OCI-LY1 (cell line): ENCODE measurements at regions not wholly inside any gene's neighbourhood (a gene's known extent, or its start where the extent isn't known, plus 50 kb on each side); places are given as distances from the start of the nearest gene placed in this dataset.

ENCODE experiments used
- H2AFZ ChIP-seq: fragments of 200-600 bp; sonication (generic), shearing (Covaris generic); 2 replicates; pipeline ENCODE4 v1.6.0; 2014; ENCODE audit warnings: antibody characterized with exemption, mild to moderate bottlenecking, low read length
- H3F3A ChIP-seq: fragments of 200-600 bp; sonication (generic), shearing (Covaris generic); 2 replicates; pipeline ENCODE4 v1.6.0; 2014; ENCODE audit warnings: mild to moderate bottlenecking, antibody characterized with exemption, low read length, moderate library complexity; ENCODE audit not compliant: insufficient read depth
- H3K27ac ChIP-seq: fragments of 200-600 bp; sonication (generic); 2 replicates; pipeline ENCODE4 v1.5.1; 2014; ENCODE audit warnings: low read length, mixed run types, mild to moderate bottlenecking, low read depth; ENCODE audit not compliant: poor library complexity, severe bottlenecking
- H3K27me3 ChIP-seq: fragments of 200-600 bp; sonication (generic); 2 replicates; pipeline ENCODE4 v1.6.0; 2014; ENCODE audit warnings: antibody characterized with exemption, mild to moderate bottlenecking, low read length, moderate library complexity; ENCODE audit not compliant: insufficient read depth
- H3K36me3 ChIP-seq: fragments of 200-600 bp; sonication (generic); 2 replicates; pipeline ENCODE4 v1.6.1; 2014; ENCODE audit warnings: mild to moderate bottlenecking, antibody characterized with exemption, low read length, moderate library complexity, mixed read lengths; ENCODE audit not compliant: insufficient read depth
- H3K4me1 ChIP-seq: fragments of 200-600 bp; sonication (generic); 2 replicates; pipeline ENCODE4 v1.5.1; 2014; ENCODE audit warnings: mild to moderate bottlenecking, low read length, moderate library complexity; ENCODE audit not compliant: insufficient read depth, severe bottlenecking
- H3K4me2 ChIP-seq: fragments of 200-600 bp; sonication (generic), shearing (Covaris generic); 2 replicates; pipeline ENCODE4 v1.6.1; 2014; ENCODE audit warnings: low read length
- H3K4me3 ChIP-seq: fragments of 200-600 bp; sonication (generic); 2 replicates; pipeline ENCODE4 v1.5.1; 2014; ENCODE audit warnings: low read length, low read depth, mild to moderate bottlenecking, mixed read lengths; ENCODE audit not compliant: poor library complexity, severe bottlenecking
- H3K79me2 ChIP-seq: fragments of 200-600 bp; shearing (Covaris generic); 2 replicates; pipeline ENCODE4 v1.6.1; 2016; ENCODE audit warnings: mixed run types, low read length, mixed read lengths; ENCODE audit not compliant: insufficient read depth
- H3K9ac ChIP-seq: fragments of 200-600 bp; sonication (generic), shearing (Covaris generic); 2 replicates; pipeline ENCODE4 v1.6.1; 2014; ENCODE audit warnings: mild to moderate bottlenecking, low read length, mixed read lengths
- H3K9me2 ChIP-seq: fragments of 200-600 bp; sonication (generic), shearing (Covaris generic); 2 replicates; pipeline ENCODE4 v1.6.1; 2014; ENCODE audit warnings: low read depth, mild to moderate bottlenecking, low read length, mixed read lengths
- H3K9me3 ChIP-seq: fragments of 200-600 bp; shearing (Covaris generic); 2 replicates; pipeline ENCODE4 v1.6.1; 2014; ENCODE audit warnings: low read length, mixed read lengths
- H4K20me1 ChIP-seq: fragments of 200-600 bp; sonication (generic), shearing (Covaris generic); 2 replicates; pipeline ENCODE4 v1.6.0; 2016; ENCODE audit warnings: mild to moderate bottlenecking, low read length; ENCODE audit not compliant: insufficient read depth
- CTCF ChIP-seq: fragments of 200-600 bp; sonication (generic), shearing (Covaris generic); IDR thresholded peaks from 2 replicates; pipeline ENCODE4 v1.5.1; 2017; ENCODE audit warnings: mild to moderate bottlenecking, antibody characterized with exemption, low read length, moderate library complexity, mixed read lengths
- EZH2 ChIP-seq: fragments of 200-600 bp; sonication (generic), shearing (Covaris generic); IDR thresholded peaks from 2 replicates; pipeline ENCODE4 v1.8.0; 2017; ENCODE audit warnings: borderline replicate concordance, mixed run types, mild to moderate bottlenecking, antibody characterized with exemption, low read length, moderate library complexity, mixed read lengths

GRCh38 chrX:63475200-63475599 lies 124.1 kb upstream of the SPIN4 start:
- H3K79me2 ChIP-seq, result no peaks in the 10 kb centered on the region
- no peaks in the 10 kb centered on the region for H3K27me3 ChIP-seq
- no peak overlapping the region for H3K4me3 ChIP-seq
- H3K27ac ChIP-seq, result no peak overlapping the region
- TF ChIP-seq CTCF (no peak), EZH2 (no peak)
- H3K9me3 ChIP-seq, result no peaks in the 10 kb centered on the region
- H3F3A ChIP-seq, result no peaks in the 10 kb centered on the region
- no peak overlapping the region for H3K4me2 ChIP-seq
- H3K9me2 ChIP-seq, result no peaks in the 10 kb centered on the region
- no peaks in the 10 kb centered on the region for H4K20me1 ChIP-seq
- H3K9ac ChIP-seq, result no peak overlapping the region
- H3K4me1 ChIP-seq, result no peaks in the 10 kb centered on the region
- H2AFZ ChIP-seq, result no peak overlapping the region
- H3K36me3 ChIP-seq, result no peaks in the 10 kb centered on the region

GRCh38 chrX:63471004-63471403 lies 119.9 kb upstream of the SPIN4 start:
- Histone ChIP-seq H3K4me2 (no peak overlapping the region), H3K27ac (no peak overlapping the region), H3F3A (no peaks in the 10 kb centered on the region), H3K36me3 (no peaks in the 10 kb centered on the region), H2AFZ (no peak overlapping the region), H3K9me3 (no peaks in the 10 kb centered on the region), H3K9me2 (no peaks in the 10 kb centered on the region), H3K4me3 (no peak overlapping the region), H3K27me3 (no peaks in the 10 kb centered on the region), H3K79me2 (no peaks in the 10 kb centered on the region), H4K20me1 (no peaks in the 10 kb centered on the region), H3K4me1 (no peaks in the 10 kb centered on the region), H3K9ac (no peak overlapping the region)
- TF ChIP-seq EZH2 (no peak), CTCF (no peak)

GRCh38 chrX:63470506-63470905 lies 119.4 kb upstream of the SPIN4 start:
- Histone ChIP-seq H3K36me3 (no peaks in the 10 kb centered on the region), H3K27me3 (no peaks in the 10 kb centered on the region), H3K27ac (no peak overlapping the region), H3K4me2 (no peak overlapping the region), H3K4me1 (no peaks in the 10 kb centered on the region), H3K9me3 (no peaks in the 10 kb centered on the region), H3K9ac (no peak overlapping the region), H4K20me1 (no peaks in the 10 kb centered on the region), H2AFZ (no peak overlapping the region), H3F3A (no peaks in the 10 kb centered on the region), H3K4me3 (no peak overlapping the region), H3K9me2 (no peaks in the 10 kb centered on the region), H3K79me2 (no peaks in the 10 kb centered on the region)
- no peak for TF ChIP-seq CTCF
- no peak for TF ChIP-seq EZH2
